IPS-18c (cell line): ENCODE measurements at regions not wholly inside any gene's neighbourhood (a gene's known extent, or its start where the extent isn't known, plus 50 kb on each side); places are given as distances from the start of the nearest gene placed in this dataset.

Experiments
- H3K4me3 ChIP-seq: 2 replicates; pipeline ENCODE4 v1.7.0; 2013; ENCODE audit warnings: low read depth, mild to moderate bottlenecking, low read length, moderate library complexity; ENCODE audit not compliant: insufficient read depth
- H3K9me3 ChIP-seq: one replicate; pipeline ENCODE4 v1.6.1; 2013; ENCODE audit warnings: mild to moderate bottlenecking, low read length, moderate library complexity; ENCODE audit not compliant: control insufficient read depth, insufficient read depth

GRCh38 chr6:43942616-43943015 lies 172.6 kb downstream of the VEGFA start:
- no peaks in the 10 kb centered on the region for H3K9me3 ChIP-seq

GRCh38 chr6:43942011-43942442 lies 172.0 kb downstream of the VEGFA start:
- no peaks in the 10 kb centered on the region for H3K9me3 ChIP-seq
- no peak overlapping the region for H3K4me3 ChIP-seq

More at GRCh38 chr6:43942616-43943015, 172.6 kb downstream of the VEGFA start:
- H3K4me3 ChIP-seq, result no peak overlapping the region

GRCh38 chr6:43941174-43941573 lies 171.2 kb downstream of the VEGFA start:
- Histone ChIP-seq H3K4me3 (no peak overlapping the region), H3K9me3 (no peaks in the 10 kb centered on the region)

- H3K4me3 ChIP-seq, result no peak overlapping the region
These were observed 170.5 kb downstream of the VEGFA start for GRCh38 chr6:43940393-43941087.

GRCh38 chr6:43940071-43940392 lies 170.0 kb downstream of the VEGFA start:
- Histone ChIP-seq H3K9me3 (no peaks in the 10 kb centered on the region), H3K4me3 (no peak overlapping the region)

More at GRCh38 chr6:43940393-43941087, 170.5 kb downstream of the VEGFA start:
- no peaks in the 10 kb centered on the region for H3K9me3 ChIP-seq

- no peaks in the 10 kb centered on the region for H3K9me3 ChIP-seq
- no peak overlapping the region for H3K4me3 ChIP-seq
These were observed 169.5 kb downstream of the VEGFA start for GRCh38 chr6:43939281-43940070.

GRCh38 chr6:43938178-43939105 lies 168.4 kb downstream of the VEGFA start:
- H3K9me3 ChIP-seq, result peaks cover 1% of the 10 kb centered on the region
- no peak overlapping the region for H3K4me3 ChIP-seq

- H3K4me3 ChIP-seq, result no peak overlapping the region
- H3K9me3 ChIP-seq, result peaks cover 2% of the 10 kb centered on the region
These were observed 167.5 kb downstream of the VEGFA start for GRCh38 chr6:43937236-43938177.

GRCh38 chr6:43936476-43936875 lies 166.5 kb downstream of the VEGFA start:
- no peak overlapping the region for H3K4me3 ChIP-seq
- H3K9me3 ChIP-seq, result peaks cover 2% of the 10 kb centered on the region

- Histone ChIP-seq H3K4me3 (no peak overlapping the region), H3K9me3 (peaks cover 2% of the 10 kb centered on the region)
These were observed 166.0 kb downstream of the VEGFA start for GRCh38 chr6:43935921-43936439.

GRCh38 chr6:43934803-43935602 lies 165.0 kb downstream of the VEGFA start:
- Histone ChIP-seq H3K9me3 (peaks cover 2% of the 10 kb centered on the region), H3K4me3 (no peak overlapping the region)

GRCh38 chr6:43934183-43934802 lies 164.3 kb downstream of the VEGFA start:
- H3K4me3 ChIP-seq, result no peak overlapping the region
- peaks cover 2% of the 10 kb centered on the region for H3K9me3 ChIP-seq

- no peak overlapping the region for H3K4me3 ChIP-seq
- H3K9me3 ChIP-seq, result peaks cover 2% of the 10 kb centered on the region
These were observed 163.3 kb downstream of the VEGFA start for GRCh38 chr6:43933148-43933885.

GRCh38 chr6:43932259-43933147 lies 162.5 kb downstream of the VEGFA start:
- Histone ChIP-seq H3K4me3 (no peak overlapping the region), H3K9me3 (peaks cover 2% of the 10 kb centered on the region)
